Dendritic cell treated with granulocyte-macrophage colony-stimulating factor and Interleukin-4, amounts not matched to agents 40 ng/mL and 50 ng/mL, for 4 days (primary cell): ENCODE measurements at regions not wholly inside any gene's neighbourhood (a gene's known extent, or its start where the extent isn't known, plus 50 kb on each side); places are given as distances from the start of the nearest gene placed in this dataset.
"Not testable (repeated sequence)": the region's sequence is repeated elsewhere in the genome, so short reads cannot be mapped to it uniquely, and the experiment has no call there.

Experiments used
- H3K27ac Mint-ChIP-seq: one replicate; pipeline ENCODE4 v1.8.0; 2022; ENCODE audit warnings: mild to moderate bottlenecking, mixed read lengths
- H3K27me3 Mint-ChIP-seq: one replicate; pipeline ENCODE4 v1.8.0; 2022; ENCODE audit warnings: mild to moderate bottlenecking, mixed read lengths
- H3K36me3 Mint-ChIP-seq: one replicate; pipeline ENCODE4 v1.8.0; 2022; ENCODE audit warnings: low read depth, mixed read lengths
- H3K4me1 Mint-ChIP-seq: one replicate; pipeline ENCODE4 v1.8.0; 2022; ENCODE audit warnings: low read depth, mixed read lengths
- H3K4me3 Mint-ChIP-seq: one replicate; pipeline ENCODE4 v1.8.0; 2022; ENCODE audit warnings: mild to moderate bottlenecking, moderate library complexity, mixed read lengths
- H3K9me3 Mint-ChIP-seq: one replicate; pipeline ENCODE4 v1.8.0; 2022; ENCODE audit warnings: mixed read lengths
- intact Hi-C: fragments of 100-400 bp; cut with micrococcal nuclease; formaldehyde crosslinking; loops from one replicate; pipeline ENCODE4 v1.15.0; 2022

- intact Hi-C loops = no loop called here
- H3K27me3 Mint-ChIP-seq = no peaks in the 10 kb centered on the region
- no peak overlapping the region for H3K4me3 Mint-ChIP-seq
- H3K36me3 Mint-ChIP-seq = no peaks in the 10 kb centered on the region
- H3K9me3 Mint-ChIP-seq = no peaks in the 10 kb centered on the region
- H3K4me1 Mint-ChIP-seq = peaks cover 45% of the 10 kb centered on the region
- no peak overlapping the region for H3K27ac Mint-ChIP-seq
Measured at GRCh38 chr2:48203668-48204067, 110.8 kb upstream of the FOXN2 start.

GRCh38 chr2:48204750-48205136, 109.7 kb upstream of the FOXN2 start:
- no peaks in the 10 kb centered on the region for H3K36me3 Mint-ChIP-seq
- no peak overlapping the region for H3K27ac Mint-ChIP-seq
- intact Hi-C loops = no loop called here
- H3K27me3 Mint-ChIP-seq = no peaks in the 10 kb centered on the region
- no peak overlapping the region for H3K4me3 Mint-ChIP-seq
- no peaks in the 10 kb centered on the region for H3K9me3 Mint-ChIP-seq
- peaks cover 47% of the 10 kb centered on the region for H3K4me1 Mint-ChIP-seq

GRCh38 chr2:48205137-48205798, 109.2 kb upstream of the FOXN2 start:
- intact Hi-C loops = no loop called here
- no peaks in the 10 kb centered on the region for H3K36me3 Mint-ChIP-seq
- peaks cover 49% of the 10 kb centered on the region for H3K4me1 Mint-ChIP-seq
- peak overlapping the region; percentile 55 for H3K27ac Mint-ChIP-seq
- no peaks in the 10 kb centered on the region for H3K9me3 Mint-ChIP-seq
- H3K27me3 Mint-ChIP-seq = no peaks in the 10 kb centered on the region
- H3K4me3 Mint-ChIP-seq = peak overlapping the region; percentile 39

GRCh38 chr2:48206056-48206656, 108.3 kb upstream of the FOXN2 start:
- Mint-ChIP-seq H3K4me1 (peaks cover 48% of the 10 kb centered on the region), H3K27ac (peak overlapping the region; percentile 55)
- H3K36me3 Mint-ChIP-seq, H3K4me3 Mint-ChIP-seq, H3K27me3 Mint-ChIP-seq, H3K9me3 Mint-ChIP-seq, intact Hi-C loops: not testable (repeated sequence)

GRCh38 chr2:48207201-48207641, 107.3 kb upstream of the FOXN2 start:
- H3K9me3 Mint-ChIP-seq = no peaks in the 10 kb centered on the region
- no peaks in the 10 kb centered on the region for H3K36me3 Mint-ChIP-seq
- no peak overlapping the region for H3K4me3 Mint-ChIP-seq
- no peak overlapping the region for H3K27ac Mint-ChIP-seq
- intact Hi-C loops = no loop called here
- peaks cover 48% of the 10 kb centered on the region for H3K4me1 Mint-ChIP-seq
- no peaks in the 10 kb centered on the region for H3K27me3 Mint-ChIP-seq

GRCh38 chr2:48207851-48208250, 106.6 kb upstream of the FOXN2 start:
- Mint-ChIP-seq H3K27me3 (no peaks in the 10 kb centered on the region), H3K4me1 (peaks cover 48% of the 10 kb centered on the region), H3K9me3 (no peaks in the 10 kb centered on the region), H3K36me3 (no peaks in the 10 kb centered on the region), H3K27ac (peak overlapping the region; percentile 18), H3K4me3 (no peak overlapping the region)
- intact Hi-C loops = no loop called here

GRCh38 chr2:48209214-48209885, 105.1 kb upstream of the FOXN2 start:
- no peaks in the 10 kb centered on the region for H3K36me3 Mint-ChIP-seq
- H3K4me3 Mint-ChIP-seq = no peak overlapping the region
- peaks cover 48% of the 10 kb centered on the region for H3K4me1 Mint-ChIP-seq
- no peaks in the 10 kb centered on the region for H3K9me3 Mint-ChIP-seq
- no peaks in the 10 kb centered on the region for H3K27me3 Mint-ChIP-seq
- intact Hi-C loops = no loop called here
- peak overlapping the region; percentile 8 for H3K27ac Mint-ChIP-seq

- Mint-ChIP-seq H3K4me1 (peaks cover 48% of the 10 kb centered on the region), H3K27me3 (no peaks in the 10 kb centered on the region), H3K9me3 (no peaks in the 10 kb centered on the region), H3K4me3 (no peak overlapping the region), H3K27ac (no peak overlapping the region), H3K36me3 (no peaks in the 10 kb centered on the region)
- intact Hi-C loops = no loop called here
Measured at GRCh38 chr2:48210189-48210588, 104.3 kb upstream of the FOXN2 start.

- intact Hi-C loops = no loop called here
- no peak overlapping the region for H3K27ac Mint-ChIP-seq
- H3K36me3 Mint-ChIP-seq = no peaks in the 10 kb centered on the region
- H3K27me3 Mint-ChIP-seq = no peaks in the 10 kb centered on the region
- H3K4me3 Mint-ChIP-seq = no peak overlapping the region
- peaks cover 20% of the 10 kb centered on the region for H3K4me1 Mint-ChIP-seq
- H3K9me3 Mint-ChIP-seq = no peaks in the 10 kb centered on the region
Measured at GRCh38 chr2:48213646-48214045, 100.8 kb upstream of the FOXN2 start.

GRCh38 chr2:48218169-48218568, 96.3 kb upstream of the FOXN2 start:
- H3K4me3 Mint-ChIP-seq = no peak overlapping the region
- intact Hi-C loops = no loop called here
- H3K27me3 Mint-ChIP-seq = no peaks in the 10 kb centered on the region
- H3K9me3 Mint-ChIP-seq = no peaks in the 10 kb centered on the region
- peaks cover 35% of the 10 kb centered on the region for H3K4me1 Mint-ChIP-seq
- no peaks in the 10 kb centered on the region for H3K36me3 Mint-ChIP-seq
- H3K27ac Mint-ChIP-seq = no peak overlapping the region

- intact Hi-C loops = no loop called here
- Mint-ChIP-seq H3K4me3 (no peak overlapping the region), H3K27me3 (no peaks in the 10 kb centered on the region), H3K36me3 (no peaks in the 10 kb centered on the region), H3K27ac (no peak overlapping the region), H3K9me3 (no peaks in the 10 kb centered on the region), H3K4me1 (peaks cover 45% of the 10 kb centered on the region)
Measured at GRCh38 chr2:48219234-48219554, 95.3 kb upstream of the FOXN2 start.

GRCh38 chr2:48219555-48220436, 94.7 kb upstream of the FOXN2 start:
- intact Hi-C loops = loop anchor here (10.0 kb wide), 1 partner anchor 205 kb away; no protein-coding TSS in a partner anchor
- H3K27me3 Mint-ChIP-seq = no peaks in the 10 kb centered on the region
- no peaks in the 10 kb centered on the region for H3K9me3 Mint-ChIP-seq
- no peak overlapping the region for H3K4me3 Mint-ChIP-seq
- H3K27ac Mint-ChIP-seq = peak overlapping the region; percentile 76
- H3K4me1 Mint-ChIP-seq = peaks cover 47% of the 10 kb centered on the region
- H3K36me3 Mint-ChIP-seq = no peaks in the 10 kb centered on the region

GRCh38 chr2:48220501-48220900, 94.0 kb upstream of the FOXN2 start:
- Mint-ChIP-seq H3K4me3 (no peak overlapping the region), H3K36me3 (no peaks in the 10 kb centered on the region), H3K27me3 (no peaks in the 10 kb centered on the region), H3K9me3 (no peaks in the 10 kb centered on the region), H3K4me1 (peaks cover 47% of the 10 kb centered on the region), H3K27ac (peak overlapping the region; percentile 76)
- intact Hi-C loops = loop anchor here (10.0 kb wide), 1 partner anchor 204 kb away; no protein-coding TSS in a partner anchor
